ENCODE measurements at regions not wholly inside any gene's neighbourhood (a gene's known extent, or its start where the extent isn't known, plus 50 kb on each side); places are given as distances from the start of the nearest gene placed in this dataset.

GRCh38 chr3:117272274-117272673, 562.7 kb downstream of the TUSC7 start:
- Histone ChIP-seq H3K27ac (ENCODE audit: low read depth in 2 of 2, low read length in 1 of 2) (no peak overlapping the region), H3F3A (replicated peaks; ENCODE audit: insufficient read depth) (no peaks in the 10 kb centered on the region), H3K4me2 (no peak overlapping the region), H3K27me3 (ENCODE audit: insufficient read depth) (no peaks in the 10 kb centered on the region), H3K9ac (no peak overlapping the region), H4K20me1 (ENCODE audit: insufficient read depth) (no peaks in the 10 kb centered on the region), H2AFZ (ENCODE audit: low read depth) (no peak overlapping the region), H3K9me2 (no peaks in the 10 kb centered on the region), H3K79me2 (ENCODE audit: insufficient read depth) (no peaks in the 10 kb centered on the region), H3K9me3 (no peaks in the 10 kb centered on the region), H3K4me1 (ENCODE audit: control insufficient read depth in 1 of 2, insufficient read depth in 2 of 2, low read depth in 1 of 2, low read length in 1 of 2) (no peaks in the 10 kb centered on the region), H3K4me3 (ENCODE audit: low read depth in 2 of 2, low read length in 1 of 2) (no peak overlapping the region), H3K36me3 (replicated peaks in 1 of 2; ENCODE audit: control insufficient read depth in 1 of 2, insufficient read depth in 2 of 2, low read length in 1 of 2) (no peaks in the 10 kb centered on the region)
- TF ChIP-seq SMC3 (IDR thresholded peaks at IDR 0.05; ENCODE audit: low read depth, low read length) (no peak), ELF1 (IDR thresholded peaks at IDR 0.05) (no peak), PBX3 (IDR thresholded peaks at IDR 0.05) (no peak), TAF1 (IDR thresholded peaks at IDR 0.05; ENCODE audit: borderline replicate concordance, low read depth, low read length) (no peak), EP300 (IDR thresholded peaks at IDR 0.05; ENCODE audit: borderline replicate concordance in 1 of 2, low read depth in 1 of 2, low read length in 1 of 2) (no peak), MAX (IDR thresholded peaks at IDR 0.05; ENCODE audit: low read depth) (no peak), TCF12 (IDR thresholded peaks at IDR 0.05) (no peak), FOXM1 (IDR thresholded peaks at IDR 0.05; ENCODE audit: low read depth) (no peak), RXRA (IDR thresholded peaks at IDR 0.05; ENCODE audit: borderline replicate concordance, low read depth) (no peak), MEF2A (IDR thresholded peaks at IDR 0.05; ENCODE audit: borderline replicate concordance, low read depth) (no peak), EZH2phosphoT487 (IDR thresholded peaks at IDR 0.05; ENCODE audit: borderline replicate concordance, low read depth) (no peak), GABPA (IDR thresholded peaks at IDR 0.05; ENCODE audit: low read depth) (no peak), YY1 (IDR thresholded peaks at IDR 0.05; ENCODE audit: low read depth) (no peak), USF1 (IDR thresholded peaks at IDR 0.05; ENCODE audit: borderline replicate concordance, low read depth) (no peak), SIN3A (IDR thresholded peaks at IDR 0.05; ENCODE audit: borderline replicate concordance, low read depth, low read length) (no peak), JUND (IDR thresholded peaks at IDR 0.05) (no peak), FOXJ3 (CRISPR knock-in tag; IDR thresholded peaks at IDR 0.05) (no peak)
- ChIA-PET POLR2A (no interaction called here), CTCF (interaction anchor here (1.2 to 1.4 kb wide), 3 partner anchors 9 to 107 kb away, joined by 4 to 6 read pairs (median 5); no protein-coding TSS in a partner anchor)
- no peak for DNase-seq
- WGBS (ENCODE audit: low lambda C conversion rate) = 70% methylated on average over 2 of the region's 2 CpGs

- TF ChIP-seq TCF12 (IDR thresholded peaks at IDR 0.05) (no peak), SIN3A (IDR thresholded peaks at IDR 0.05; ENCODE audit: borderline replicate concordance, low read depth, low read length) (no peak), GABPA (IDR thresholded peaks at IDR 0.05; ENCODE audit: low read depth) (no peak), USF2 (IDR thresholded peaks at IDR 0.05; ENCODE audit: borderline replicate concordance, low read depth, low read length) (no peak), RCOR1 (IDR thresholded peaks at IDR 0.05; ENCODE audit: low read length) (no peak), TAF1 (IDR thresholded peaks at IDR 0.05; ENCODE audit: borderline replicate concordance, low read depth, low read length) (no peak), RFX5 (IDR thresholded peaks at IDR 0.05; ENCODE audit: low read length) (no peak), TEAD4 (IDR thresholded peaks at IDR 0.05; ENCODE audit: borderline replicate concordance, insufficient read depth) (no peak), GATA2 (CRISPR knock-in tag; IDR thresholded peaks at IDR 0.05) (no peak), EZH2phosphoT487 (IDR thresholded peaks at IDR 0.05; ENCODE audit: borderline replicate concordance, low read depth) (no peak), MEF2A (IDR thresholded peaks at IDR 0.05; ENCODE audit: borderline replicate concordance, low read depth) (no peak), USF1 (IDR thresholded peaks at IDR 0.05; ENCODE audit: borderline replicate concordance, low read depth) (no peak), IRF3 (IDR thresholded peaks at IDR 0.05; ENCODE audit: low read depth, low read length) (no peak)
- H3F3A ChIP-seq (replicated peaks; ENCODE audit: insufficient read depth) = no peaks in the 10 kb centered on the region
- no peak for DNase-seq
- H3K27ac ChIP-seq (ENCODE audit: low read depth in 2 of 2, low read length in 1 of 2) = no peak overlapping the region
- POLR2A ChIA-PET = no interaction called here
- 79% methylated on average over 5 of the region's 5 CpGs for WGBS (ENCODE audit: low lambda C conversion rate)
- H3K4me2 ChIP-seq = no peak overlapping the region
- no peak overlapping the region for H3K9ac ChIP-seq
- no peak overlapping the region for H2AFZ ChIP-seq (ENCODE audit: low read depth)
- H3K4me3 ChIP-seq (ENCODE audit: low read depth in 2 of 2, low read length in 1 of 2) = no peak overlapping the region
- no peaks in the 10 kb centered on the region for H3K9me3 ChIP-seq
- H3K79me2 ChIP-seq (ENCODE audit: insufficient read depth) = no peaks in the 10 kb centered on the region
- CTCF ChIA-PET = interaction anchor here (1.0 to 1.1 kb wide), 2 partner anchors 8 to 42 kb away, joined by 3 read pairs; no protein-coding TSS in a partner anchor
- no peaks in the 10 kb centered on the region for H4K20me1 ChIP-seq (ENCODE audit: insufficient read depth)
- no peaks in the 10 kb centered on the region for H3K27me3 ChIP-seq (ENCODE audit: insufficient read depth)
- H3K9me2 ChIP-seq = no peaks in the 10 kb centered on the region
- peaks cover 0 to 3% of the 10 kb centered on the region in 2 experiments; a peak in 1 of 4 replicates for H3K4me1 ChIP-seq (ENCODE audit: control insufficient read depth in 1 of 2, insufficient read depth in 2 of 2, low read depth in 1 of 2, low read length in 1 of 2)
- H3K36me3 ChIP-seq (replicated peaks in 1 of 2; ENCODE audit: control insufficient read depth in 1 of 2, insufficient read depth in 2 of 2, low read length in 1 of 2) = no peaks in the 10 kb centered on the region
Measured at GRCh38 chr3:117272876-117273523, 563.4 kb downstream of the TUSC7 start.
